WTC11 (cell line): ENCODE measurements at regions not wholly inside any gene's neighbourhood (a gene's known extent, or its start where the extent isn't known, plus 50 kb on each side); places are given as distances from the start of the nearest gene placed in this dataset.

Experiments used
- ATAC-seq: fragments of 200-7000 bp; cut with Tn5 transposase; 2 replicates; pipeline ENCODE4 v1.10.0; 2021; ENCODE audit warnings: mild to moderate bottlenecking, moderate library complexity
- CTCF ChIA-PET: fragments of 300-600 bp; sonication (Branson Sonifier 250); formaldehyde crosslinking; loops from one replicate; lab custom pipeline; 2021; ENCODE audit warnings: antibody characterized with exemption; lab: Charles Lee
- POLR2A ChIA-PET: fragments of 350-600 bp; sonication (Branson Sonifier 250); formaldehyde crosslinking; loops from one replicate; lab custom pipeline; 2021; ENCODE audit warnings: antibody characterized with exemption; lab: Charles Lee
- DNase-seq: peaks from one replicate; pipeline ENCODE4 v3.0.0; 2021; ENCODE audit warnings: low spot score
- H3K27ac Mint-ChIP-seq: 2 replicates; pipeline ENCODE4 v1.8.0; 2021; ENCODE audit warnings: mixed read lengths
- H3K27me3 Mint-ChIP-seq: 2 replicates; pipeline ENCODE4 v1.8.0; 2021; ENCODE audit warnings: low read depth, mild to moderate bottlenecking, moderate library complexity, mixed read lengths
- H3K36me3 Mint-ChIP-seq: 2 replicates; pipeline ENCODE4 v1.8.0; 2021; ENCODE audit warnings: mixed read lengths
- H3K4me1 Mint-ChIP-seq: 2 replicates; pipeline ENCODE4 v1.8.0; 2022; ENCODE audit warnings: mixed read lengths
- H3K4me3 Mint-ChIP-seq: 2 replicates; pipeline ENCODE4 v1.8.0; 2021; ENCODE audit warnings: mild to moderate bottlenecking, moderate library complexity, mixed read lengths
- H3K9me3 Mint-ChIP-seq: 2 replicates; pipeline ENCODE4 v1.8.0; 2021; ENCODE audit warnings: mixed read lengths
- ATF1 ChIP-seq: sonication (generic); formaldehyde crosslinking; IDR thresholded peaks from 2 replicates; pipeline ENCODE4 v1.8.1; 2023; ENCODE audit warnings: mild to moderate bottlenecking, moderate library complexity, missing genetic modification reagents
- ETV6 ChIP-seq: sonication (generic); formaldehyde crosslinking; IDR thresholded peaks from 2 replicates; pipeline ENCODE4 v1.8.1; 2022; ENCODE audit warnings: mild to moderate bottlenecking, missing genetic modification reagents
- KAT7 ChIP-seq: sonication (generic); formaldehyde crosslinking; IDR thresholded peaks from 2 replicates; pipeline ENCODE4 v1.8.1; 2023; ENCODE audit warnings: missing genetic modification reagents, mild to moderate bottlenecking, borderline replicate concordance
- MYBL2 ChIP-seq: sonication (generic); formaldehyde crosslinking; IDR thresholded peaks from 2 replicates; pipeline ENCODE4 v1.8.1; 2023; ENCODE audit warnings: mild to moderate bottlenecking, moderate library complexity, missing genetic modification reagents
- NFATC4 ChIP-seq: fragments of 250-450 bp; sonication (Bioruptor Pico); IDR thresholded peaks from 2 replicates; pipeline ENCODE4 v1.9.0; 2021; ENCODE audit warnings: mild to moderate bottlenecking
- ZNF232 ChIP-seq: sonication (generic); formaldehyde crosslinking; IDR thresholded peaks from 2 replicates; pipeline ENCODE4 v1.8.0; 2022; ENCODE audit warnings: mild to moderate bottlenecking, missing genetic modification reagents
- ZNF416 ChIP-seq: fragments of 250-450 bp; sonication (Bioruptor Pico); IDR thresholded peaks from 2 replicates; pipeline ENCODE4 v1.9.0; 2021; ENCODE audit warnings: mild to moderate bottlenecking, inconsistent platforms
- TF ChIP-seq, protein P1 (sequence below): fragments of 250-450 bp; sonication (Bioruptor Pico); IDR thresholded peaks from 2 replicates; pipeline ENCODE4 v1.9.0; 2021; ENCODE audit warnings: mild to moderate bottlenecking
- TF ChIP-seq, protein P2 (sequence below): sonication (generic); formaldehyde crosslinking; IDR thresholded peaks from 2 replicates; pipeline ENCODE4 v1.8.1; 2023; ENCODE audit warnings: mild to moderate bottlenecking, missing genetic modification reagents, moderate library complexity
- TF ChIP-seq, protein P3 (sequence below): sonication (generic); formaldehyde crosslinking; IDR thresholded peaks from 2 replicates; pipeline ENCODE4 v1.8.1; 2022; ENCODE audit warnings: missing genetic modification reagents, borderline replicate concordance
- TF ChIP-seq, protein P4 (sequence below): sonication (generic); formaldehyde crosslinking; IDR thresholded peaks from 2 replicates; pipeline ENCODE4 v1.8.0; 2023; ENCODE audit warnings: mild to moderate bottlenecking, missing genetic modification reagents
- TF ChIP-seq, protein P5 (sequence below): sonication (generic); formaldehyde crosslinking; IDR thresholded peaks from 2 replicates; pipeline ENCODE4 v1.8.0; 2023; ENCODE audit warnings: missing genetic modification reagents
- TF ChIP-seq, protein P6 (sequence below): sonication (generic); formaldehyde crosslinking; conservative IDR thresholded peaks from 2 replicates; pipeline ENCODE4 v1.8.1; 2022; ENCODE audit warnings: mild to moderate bottlenecking, missing genetic modification reagents
- TF ChIP-seq, protein P7 (sequence below): fragments of 250-450 bp; sonication (Bioruptor Pico); IDR thresholded peaks from 2 replicates; pipeline ENCODE4 v1.9.0; 2021; ENCODE audit warnings: moderate library complexity, mild to moderate bottlenecking, inconsistent platforms, borderline replicate concordance
- TF ChIP-seq, protein P8 (sequence below): fragments of 250-450 bp; sonication (Bioruptor Pico); IDR thresholded peaks from 2 replicates; pipeline ENCODE4 v1.9.0; 2021; ENCODE audit warnings: mild to moderate bottlenecking, borderline replicate concordance

DNA sequence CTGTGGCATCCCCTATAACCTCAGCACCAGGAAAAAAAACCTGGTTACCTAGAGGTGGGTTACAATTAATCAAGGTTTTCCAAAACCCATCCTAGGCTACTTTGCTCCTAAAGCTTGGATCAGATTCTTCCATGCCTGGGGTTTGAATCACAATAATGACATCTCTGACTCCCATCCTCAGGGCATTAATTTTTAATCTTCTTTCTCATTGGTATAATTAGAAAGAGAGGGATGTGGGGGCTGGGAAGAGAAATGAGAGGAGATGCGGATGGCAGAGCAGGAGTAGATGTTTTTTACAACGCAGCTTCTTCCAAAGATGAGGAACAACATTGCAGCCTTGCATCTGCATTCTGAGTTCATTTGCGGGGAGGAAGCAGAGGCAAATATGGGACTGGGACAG lies 117.2 kb upstream of the E2F8 start:
- no peak overlapping the region for H3K4me3 Mint-ChIP-seq
- POLR2A ChIA-PET, result no interaction called here
- TF ChIP-seq MYBL2 (no peak), ZNF416 (CRISPR knock-in tag) (no peak), ETV6 (CRISPR knock-in tag) (no peak)

DNA sequence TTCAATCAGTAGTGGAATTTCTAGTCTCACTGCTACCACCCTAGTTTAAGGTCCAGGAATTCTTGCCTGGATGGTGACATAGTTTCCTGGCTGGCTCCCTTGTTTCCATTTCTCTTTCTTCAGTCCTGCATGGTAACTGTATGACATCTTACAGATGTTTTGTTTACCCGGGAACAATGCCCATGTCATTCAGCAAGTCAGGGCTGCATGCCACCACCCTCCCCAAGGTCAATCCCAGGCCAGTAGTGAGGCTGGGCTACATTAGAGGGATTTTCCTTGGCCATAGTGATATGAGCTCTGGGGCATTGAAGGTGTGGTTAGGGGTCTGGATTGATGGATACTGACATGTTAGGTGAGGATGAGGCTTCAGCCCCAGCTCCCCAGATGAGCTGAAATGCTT lies 114.9 kb upstream of the E2F8 start:
- Mint-ChIP-seq H3K27ac (no peak overlapping the region), H3K27me3 (no peaks in the 10 kb centered on the region), H3K36me3 (no peaks in the 10 kb centered on the region), H3K4me1 (peaks cover 3% of the 10 kb centered on the region; the same call in 1 of the 2 replicates), H3K9me3 (no peaks in the 10 kb centered on the region), H3K4me3 (no peak overlapping the region)
- POLR2A ChIA-PET, result no interaction called here
- ATAC-seq, result no peak
- no peak for TF ChIP-seq NFATC4
- TF ChIP-seq, protein P1, sequence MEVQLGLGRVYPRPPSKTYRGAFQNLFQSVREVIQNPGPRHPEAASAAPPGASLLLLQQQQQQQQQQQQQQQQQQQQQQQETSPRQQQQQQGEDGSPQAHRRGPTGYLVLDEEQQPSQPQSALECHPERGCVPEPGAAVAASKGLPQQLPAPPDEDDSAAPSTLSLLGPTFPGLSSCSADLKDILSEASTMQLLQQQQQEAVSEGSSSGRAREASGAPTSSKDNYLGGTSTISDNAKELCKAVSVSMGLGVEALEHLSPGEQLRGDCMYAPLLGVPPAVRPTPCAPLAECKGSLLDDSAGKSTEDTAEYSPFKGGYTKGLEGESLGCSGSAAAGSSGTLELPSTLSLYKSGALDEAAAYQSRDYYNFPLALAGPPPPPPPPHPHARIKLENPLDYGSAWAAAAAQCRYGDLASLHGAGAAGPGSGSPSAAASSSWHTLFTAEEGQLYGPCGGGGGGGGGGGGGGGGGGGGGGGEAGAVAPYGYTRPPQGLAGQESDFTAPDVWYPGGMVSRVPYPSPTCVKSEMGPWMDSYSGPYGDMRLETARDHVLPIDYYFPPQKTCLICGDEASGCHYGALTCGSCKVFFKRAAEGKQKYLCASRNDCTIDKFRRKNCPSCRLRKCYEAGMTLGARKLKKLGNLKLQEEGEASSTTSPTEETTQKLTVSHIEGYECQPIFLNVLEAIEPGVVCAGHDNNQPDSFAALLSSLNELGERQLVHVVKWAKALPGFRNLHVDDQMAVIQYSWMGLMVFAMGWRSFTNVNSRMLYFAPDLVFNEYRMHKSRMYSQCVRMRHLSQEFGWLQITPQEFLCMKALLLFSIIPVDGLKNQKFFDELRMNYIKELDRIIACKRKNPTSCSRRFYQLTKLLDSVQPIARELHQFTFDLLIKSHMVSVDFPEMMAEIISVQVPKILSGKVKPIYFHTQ, result no peak
- TF ChIP-seq, protein P2, sequence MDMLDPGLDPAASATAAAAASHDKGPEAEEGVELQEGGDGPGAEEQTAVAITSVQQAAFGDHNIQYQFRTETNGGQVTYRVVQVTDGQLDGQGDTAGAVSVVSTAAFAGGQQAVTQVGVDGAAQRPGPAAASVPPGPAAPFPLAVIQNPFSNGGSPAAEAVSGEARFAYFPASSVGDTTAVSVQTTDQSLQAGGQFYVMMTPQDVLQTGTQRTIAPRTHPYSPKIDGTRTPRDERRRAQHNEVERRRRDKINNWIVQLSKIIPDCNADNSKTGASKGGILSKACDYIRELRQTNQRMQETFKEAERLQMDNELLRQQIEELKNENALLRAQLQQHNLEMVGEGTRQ (CRISPR knock-in tag), result no peak
- TF ChIP-seq, protein P3, sequence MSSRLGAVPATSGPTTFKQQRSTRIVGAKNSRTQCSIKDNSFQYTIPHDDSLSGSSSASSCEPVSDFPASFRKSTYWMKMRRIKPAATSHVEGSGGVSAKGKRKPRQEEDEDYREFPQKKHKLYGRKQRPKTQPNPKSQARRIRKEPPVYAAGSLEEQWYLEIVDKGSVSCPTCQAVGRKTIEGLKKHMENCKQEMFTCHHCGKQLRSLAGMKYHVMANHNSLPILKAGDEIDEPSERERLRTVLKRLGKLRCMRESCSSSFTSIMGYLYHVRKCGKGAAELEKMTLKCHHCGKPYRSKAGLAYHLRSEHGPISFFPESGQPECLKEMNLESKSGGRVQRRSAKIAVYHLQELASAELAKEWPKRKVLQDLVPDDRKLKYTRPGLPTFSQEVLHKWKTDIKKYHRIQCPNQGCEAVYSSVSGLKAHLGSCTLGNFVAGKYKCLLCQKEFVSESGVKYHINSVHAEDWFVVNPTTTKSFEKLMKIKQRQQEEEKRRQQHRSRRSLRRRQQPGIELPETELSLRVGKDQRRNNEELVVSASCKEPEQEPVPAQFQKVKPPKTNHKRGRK (CRISPR knock-in tag), result no peak
- TF ChIP-seq, protein P4, sequence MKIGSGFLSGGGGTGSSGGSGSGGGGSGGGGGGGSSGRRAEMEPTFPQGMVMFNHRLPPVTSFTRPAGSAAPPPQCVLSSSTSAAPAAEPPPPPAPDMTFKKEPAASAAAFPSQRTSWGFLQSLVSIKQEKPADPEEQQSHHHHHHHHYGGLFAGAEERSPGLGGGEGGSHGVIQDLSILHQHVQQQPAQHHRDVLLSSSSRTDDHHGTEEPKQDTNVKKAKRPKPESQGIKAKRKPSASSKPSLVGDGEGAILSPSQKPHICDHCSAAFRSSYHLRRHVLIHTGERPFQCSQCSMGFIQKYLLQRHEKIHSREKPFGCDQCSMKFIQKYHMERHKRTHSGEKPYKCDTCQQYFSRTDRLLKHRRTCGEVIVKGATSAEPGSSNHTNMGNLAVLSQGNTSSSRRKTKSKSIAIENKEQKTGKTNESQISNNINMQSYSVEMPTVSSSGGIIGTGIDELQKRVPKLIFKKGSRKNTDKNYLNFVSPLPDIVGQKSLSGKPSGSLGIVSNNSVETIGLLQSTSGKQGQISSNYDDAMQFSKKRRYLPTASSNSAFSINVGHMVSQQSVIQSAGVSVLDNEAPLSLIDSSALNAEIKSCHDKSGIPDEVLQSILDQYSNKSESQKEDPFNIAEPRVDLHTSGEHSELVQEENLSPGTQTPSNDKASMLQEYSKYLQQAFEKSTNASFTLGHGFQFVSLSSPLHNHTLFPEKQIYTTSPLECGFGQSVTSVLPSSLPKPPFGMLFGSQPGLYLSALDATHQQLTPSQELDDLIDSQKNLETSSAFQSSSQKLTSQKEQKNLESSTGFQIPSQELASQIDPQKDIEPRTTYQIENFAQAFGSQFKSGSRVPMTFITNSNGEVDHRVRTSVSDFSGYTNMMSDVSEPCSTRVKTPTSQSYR, result no peak
- TF ChIP-seq, protein P5, sequence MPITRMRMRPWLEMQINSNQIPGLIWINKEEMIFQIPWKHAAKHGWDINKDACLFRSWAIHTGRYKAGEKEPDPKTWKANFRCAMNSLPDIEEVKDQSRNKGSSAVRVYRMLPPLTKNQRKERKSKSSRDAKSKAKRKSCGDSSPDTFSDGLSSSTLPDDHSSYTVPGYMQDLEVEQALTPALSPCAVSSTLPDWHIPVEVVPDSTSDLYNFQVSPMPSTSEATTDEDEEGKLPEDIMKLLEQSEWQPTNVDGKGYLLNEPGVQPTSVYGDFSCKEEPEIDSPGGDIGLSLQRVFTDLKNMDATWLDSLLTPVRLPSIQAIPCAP (CRISPR knock-in tag), result no peak
- TF ChIP-seq, protein P6, sequence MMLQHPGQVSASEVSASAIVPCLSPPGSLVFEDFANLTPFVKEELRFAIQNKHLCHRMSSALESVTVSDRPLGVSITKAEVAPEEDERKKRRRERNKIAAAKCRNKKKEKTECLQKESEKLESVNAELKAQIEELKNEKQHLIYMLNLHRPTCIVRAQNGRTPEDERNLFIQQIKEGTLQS (CRISPR knock-in tag), result no peak
- TF ChIP-seq, protein P7, sequence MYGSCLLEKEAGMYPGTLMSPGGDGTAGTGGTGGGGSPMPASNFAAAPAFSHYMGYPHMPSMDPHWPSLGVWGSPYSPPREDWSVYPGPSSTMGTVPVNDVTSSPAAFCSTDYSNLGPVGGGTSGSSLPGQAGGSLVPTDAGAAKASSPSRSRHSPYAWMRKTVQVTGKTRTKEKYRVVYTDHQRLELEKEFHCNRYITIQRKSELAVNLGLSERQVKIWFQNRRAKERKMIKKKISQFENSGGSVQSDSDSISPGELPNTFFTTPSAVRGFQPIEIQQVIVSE, result no peak
- no peak for TF ChIP-seq ZNF232
- TF ChIP-seq ATF1, result no peak
- TF ChIP-seq, protein P8, sequence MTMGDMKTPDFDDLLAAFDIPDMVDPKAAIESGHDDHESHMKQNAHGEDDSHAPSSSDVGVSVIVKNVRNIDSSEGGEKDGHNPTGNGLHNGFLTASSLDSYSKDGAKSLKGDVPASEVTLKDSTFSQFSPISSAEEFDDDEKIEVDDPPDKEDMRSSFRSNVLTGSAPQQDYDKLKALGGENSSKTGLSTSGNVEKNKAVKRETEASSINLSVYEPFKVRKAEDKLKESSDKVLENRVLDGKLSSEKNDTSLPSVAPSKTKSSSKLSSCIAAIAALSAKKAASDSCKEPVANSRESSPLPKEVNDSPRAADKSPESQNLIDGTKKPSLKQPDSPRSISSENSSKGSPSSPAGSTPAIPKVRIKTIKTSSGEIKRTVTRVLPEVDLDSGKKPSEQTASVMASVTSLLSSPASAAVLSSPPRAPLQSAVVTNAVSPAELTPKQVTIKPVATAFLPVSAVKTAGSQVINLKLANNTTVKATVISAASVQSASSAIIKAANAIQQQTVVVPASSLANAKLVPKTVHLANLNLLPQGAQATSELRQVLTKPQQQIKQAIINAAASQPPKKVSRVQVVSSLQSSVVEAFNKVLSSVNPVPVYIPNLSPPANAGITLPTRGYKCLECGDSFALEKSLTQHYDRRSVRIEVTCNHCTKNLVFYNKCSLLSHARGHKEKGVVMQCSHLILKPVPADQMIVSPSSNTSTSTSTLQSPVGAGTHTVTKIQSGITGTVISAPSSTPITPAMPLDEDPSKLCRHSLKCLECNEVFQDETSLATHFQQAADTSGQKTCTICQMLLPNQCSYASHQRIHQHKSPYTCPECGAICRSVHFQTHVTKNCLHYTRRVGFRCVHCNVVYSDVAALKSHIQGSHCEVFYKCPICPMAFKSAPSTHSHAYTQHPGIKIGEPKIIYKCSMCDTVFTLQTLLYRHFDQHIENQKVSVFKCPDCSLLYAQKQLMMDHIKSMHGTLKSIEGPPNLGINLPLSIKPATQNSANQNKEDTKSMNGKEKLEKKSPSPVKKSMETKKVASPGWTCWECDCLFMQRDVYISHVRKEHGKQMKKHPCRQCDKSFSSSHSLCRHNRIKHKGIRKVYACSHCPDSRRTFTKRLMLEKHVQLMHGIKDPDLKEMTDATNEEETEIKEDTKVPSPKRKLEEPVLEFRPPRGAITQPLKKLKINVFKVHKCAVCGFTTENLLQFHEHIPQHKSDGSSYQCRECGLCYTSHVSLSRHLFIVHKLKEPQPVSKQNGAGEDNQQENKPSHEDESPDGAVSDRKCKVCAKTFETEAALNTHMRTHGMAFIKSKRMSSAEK, result no peak
- TF ChIP-seq KAT7, result no peak
- CTCF ChIA-PET, result interaction anchor here (1.2 kb wide), 1 partner anchor 9 kb away, joined by 3 read pairs; no protein-coding TSS in a partner anchor
- no peak for DNase-seq

More for the DNA sequence above, 117.2 kb upstream of the E2F8 start:
- H3K27ac Mint-ChIP-seq, result no peak overlapping the region
- no peak for ATAC-seq
- no peak for DNase-seq
- no peaks in the 10 kb centered on the region for H3K9me3 Mint-ChIP-seq
- no peaks in the 10 kb centered on the region for H3K36me3 Mint-ChIP-seq
- H3K4me1 Mint-ChIP-seq, result peaks cover 3% of the 10 kb centered on the region; the same call in 1 of the 2 replicates
- CTCF ChIA-PET, result no interaction called here
- H3K27me3 Mint-ChIP-seq, result no peaks in the 10 kb centered on the region
